Duodenal mucosa (tissue), 2 donors: ENCODE measurements at regions not wholly inside any gene's neighbourhood (a gene's known extent, or its start where the extent isn't known, plus 50 kb on each side); places are given as distances from the start of the nearest gene placed in this dataset.

ENCODE experiments used
- H3K27ac ChIP-seq: one replicate; pipeline ENCODE4 v1.7.0; 2013; ENCODE audit warnings: low read depth, low read length
- H3K27me3 ChIP-seq, 2 donors: one replicate each; pipeline ENCODE4 v1.7.0; 2013; ENCODE audit warnings: low read length in 2 of 2, control low read depth in 1 of 2; ENCODE audit not compliant: insufficient read depth in 2 of 2, control insufficient read depth in 1 of 2
- H3K36me3 ChIP-seq, 2 donors: one replicate each; pipeline ENCODE4 v1.7.0; 2013; ENCODE audit warnings: low read length in 2 of 2, control low read depth in 1 of 2; ENCODE audit not compliant: insufficient read depth in 2 of 2, control insufficient read depth in 1 of 2
- H3K4me1 ChIP-seq, 2 donors: one replicate each; pipeline ENCODE4 v1.7.0; 2013; ENCODE audit warnings: low read length in 2 of 2, control low read depth in 1 of 2; ENCODE audit not compliant: insufficient read depth in 2 of 2, control insufficient read depth in 1 of 2
- H3K4me3 ChIP-seq, 2 donors: one replicate each; pipeline ENCODE4 v1.7.0; 2013; ENCODE audit warnings: low read length in 2 of 2, low read depth in 1 of 2
- H3K9ac ChIP-seq, 2 donors: one replicate each; pipeline ENCODE4 v1.7.0; 2013; ENCODE audit warnings: low read length in 2 of 2, low read depth in 1 of 2
- H3K9me3 ChIP-seq, 2 donors: one replicate each; pipeline ENCODE4 v1.7.0; 2013; ENCODE audit warnings: low read length in 2 of 2, control low read depth in 1 of 2; ENCODE audit not compliant: control insufficient read depth in 1 of 2

DNA sequence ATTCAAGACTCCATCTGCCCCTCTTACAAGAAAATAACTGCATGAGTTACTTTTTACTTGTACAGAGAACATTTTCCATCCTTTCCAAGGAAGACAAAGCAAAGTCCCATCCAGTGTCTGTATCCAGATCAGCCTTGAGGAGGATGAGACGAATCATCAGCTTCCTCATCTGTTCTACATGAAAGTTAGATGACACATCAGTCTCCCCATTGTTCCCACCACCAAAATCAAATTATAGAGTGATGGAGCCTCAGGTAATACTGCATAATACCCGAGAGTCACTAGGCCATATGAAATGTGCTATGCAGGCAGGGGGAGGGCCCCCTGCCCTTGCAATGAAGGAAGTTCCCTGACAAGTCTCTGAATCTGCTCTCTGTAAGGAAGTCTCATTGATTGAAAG is 1244.6 kb upstream of the SLC10A2 start:
- H3K9me3 ChIP-seq, result no peaks in the 10 kb centered on the region
- H3K36me3 ChIP-seq, result no peaks in the 10 kb centered on the region
- H3K4me1 ChIP-seq, result no peaks in the 10 kb centered on the region
- no peak overlapping the region for H3K27ac ChIP-seq
- no peak overlapping the region for H3K4me3 ChIP-seq
- H3K9ac ChIP-seq, result no peak overlapping the region
- H3K27me3 ChIP-seq, result no peaks in the 10 kb centered on the region

DNA sequence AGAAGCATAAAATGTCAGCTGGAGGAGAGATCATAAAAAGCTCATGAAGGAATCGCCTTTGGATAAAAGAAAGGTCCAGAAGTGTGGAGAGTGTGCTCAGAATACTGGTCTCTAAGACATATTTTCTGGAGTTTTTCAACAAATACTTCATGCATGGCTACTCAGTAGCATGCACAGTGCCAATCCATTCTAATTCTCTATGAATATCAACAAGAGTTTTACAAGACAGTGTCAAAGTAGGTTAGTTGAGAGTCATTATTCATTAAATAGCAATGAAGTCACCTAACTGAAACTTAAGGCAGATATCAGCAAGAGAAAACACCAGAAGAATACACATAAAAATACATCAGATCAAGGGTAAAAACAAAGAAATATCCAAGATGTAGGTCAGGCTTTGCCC is 1243.2 kb upstream of the SLC10A2 start:
- H3K4me3 ChIP-seq, result no peak overlapping the region
- no peaks in the 10 kb centered on the region for H3K27me3 ChIP-seq
- no peaks in the 10 kb centered on the region for H3K36me3 ChIP-seq
- H3K9ac ChIP-seq, result no peak overlapping the region
- no peaks in the 10 kb centered on the region for H3K9me3 ChIP-seq
- H3K27ac ChIP-seq, result no peak overlapping the region
- H3K4me1 ChIP-seq, result no peaks in the 10 kb centered on the region

DNA sequence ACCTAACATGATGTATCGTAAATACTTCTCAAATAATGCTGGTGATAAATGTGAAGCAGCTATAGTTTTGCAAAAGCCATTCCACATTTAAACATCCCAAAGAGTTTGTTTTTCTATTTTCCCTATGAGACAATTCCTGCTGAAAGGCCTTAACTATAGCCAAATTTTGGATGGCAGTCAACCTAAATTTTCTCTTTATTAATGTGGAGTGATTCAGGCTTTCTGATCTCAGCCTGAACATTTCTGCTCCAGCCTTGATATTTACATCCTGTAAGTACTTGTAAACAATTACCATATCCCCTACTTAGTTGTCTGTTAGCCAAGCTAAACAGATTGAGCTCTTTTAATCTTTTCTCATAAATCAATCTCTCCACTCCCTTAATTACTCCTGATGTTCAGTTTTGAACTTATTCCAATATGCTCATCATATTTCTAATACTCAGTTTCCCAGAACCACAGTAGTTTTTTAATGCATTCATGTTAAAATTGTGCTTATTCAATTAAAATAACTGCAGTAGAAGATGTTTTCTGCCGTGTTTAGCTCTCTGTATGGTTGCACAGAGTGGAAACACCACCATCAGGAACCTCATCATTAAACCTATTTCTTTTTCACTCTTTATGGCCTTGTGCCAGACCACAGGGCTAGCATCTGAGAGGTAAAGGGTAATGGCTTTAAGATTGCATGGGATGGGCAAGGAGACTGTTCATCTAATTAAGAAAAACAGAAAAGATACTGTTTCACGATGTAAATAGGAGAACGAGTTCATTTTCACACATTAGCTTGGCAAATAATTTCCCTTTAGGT is 1235.2 kb upstream of the SLC10A2 start:
- no peaks in the 10 kb centered on the region for H3K27me3 ChIP-seq
- H3K9ac ChIP-seq, result no peak overlapping the region
- H3K4me1 ChIP-seq, result no peaks in the 10 kb centered on the region
- no peak overlapping the region for H3K27ac ChIP-seq
- no peaks in the 10 kb centered on the region for H3K36me3 ChIP-seq
- no peaks in the 10 kb centered on the region for H3K9me3 ChIP-seq
- no peak overlapping the region for H3K4me3 ChIP-seq

DNA sequence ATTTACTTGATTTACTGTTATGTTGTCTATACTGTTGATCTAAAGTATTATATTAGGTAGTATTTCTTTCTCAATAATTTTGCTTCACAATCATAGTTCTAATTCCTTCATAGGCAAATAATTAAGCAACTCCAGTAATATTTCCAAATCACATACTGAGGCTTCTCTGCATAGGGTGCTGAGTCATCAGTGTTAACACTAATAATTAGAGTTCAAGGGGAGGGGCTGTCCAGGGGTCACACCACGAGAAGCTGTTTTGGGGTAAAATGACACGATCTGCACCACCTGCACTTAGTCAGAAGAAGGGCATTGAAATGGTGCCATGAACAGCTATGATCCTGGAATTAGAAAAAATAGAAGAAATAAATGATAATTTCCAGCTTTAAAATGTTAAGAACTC is 1230.9 kb upstream of the SLC10A2 start:
- H3K36me3 ChIP-seq, result no peaks in the 10 kb centered on the region
- H3K4me1 ChIP-seq, result no peaks in the 10 kb centered on the region
- no peaks in the 10 kb centered on the region for H3K9me3 ChIP-seq
- no peak overlapping the region for H3K9ac ChIP-seq
- H3K27me3 ChIP-seq, result no peaks in the 10 kb centered on the region
- no peak overlapping the region for H3K4me3 ChIP-seq
- H3K27ac ChIP-seq, result no peak overlapping the region

DNA sequence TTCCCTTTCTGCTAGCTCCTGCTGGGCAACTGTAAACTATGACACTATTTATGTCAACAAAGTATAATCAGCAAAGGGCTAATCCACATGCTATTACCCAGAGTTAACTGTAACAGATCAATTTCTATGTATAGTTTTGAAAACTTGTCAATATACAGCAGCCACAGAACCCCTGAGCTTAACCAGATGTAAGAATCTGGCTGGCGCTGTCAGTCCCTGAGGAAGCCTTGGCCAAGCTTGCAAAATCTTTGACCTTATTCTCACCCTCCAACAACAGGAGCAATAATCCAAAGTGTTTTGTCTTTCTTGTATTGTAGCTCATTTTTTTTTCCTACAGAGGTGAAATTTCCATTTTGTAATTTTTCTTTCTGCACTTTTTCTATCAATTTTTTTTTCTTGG is 1230.1 kb upstream of the SLC10A2 start:
- no peaks in the 10 kb centered on the region for H3K4me1 ChIP-seq
- no peaks in the 10 kb centered on the region for H3K27me3 ChIP-seq
- H3K4me3 ChIP-seq, result no peak overlapping the region
- H3K36me3 ChIP-seq, result no peaks in the 10 kb centered on the region
- H3K27ac ChIP-seq, result no peak overlapping the region
- no peaks in the 10 kb centered on the region for H3K9me3 ChIP-seq
- H3K9ac ChIP-seq, result no peak overlapping the region

DNA sequence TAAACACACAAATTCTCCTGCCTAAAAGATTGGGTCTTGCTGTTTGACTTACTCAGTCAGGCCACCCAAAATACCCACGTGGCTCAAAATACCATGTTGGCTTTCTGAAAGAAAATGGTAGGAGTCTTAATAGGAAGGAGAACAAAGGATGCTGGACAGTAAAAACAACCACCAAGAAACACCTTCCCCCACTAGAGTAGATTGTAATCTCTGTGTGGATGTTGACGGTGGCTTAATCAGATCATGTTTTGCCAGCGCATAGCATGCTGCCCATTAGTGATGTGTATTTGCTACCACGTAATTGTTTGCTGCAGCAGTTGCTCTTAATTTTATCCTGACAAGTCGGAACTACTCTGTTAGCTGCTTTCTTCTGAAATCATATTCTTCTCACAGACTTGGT is 1229.3 kb upstream of the SLC10A2 start:
- Histone ChIP-seq H3K9ac (no peak overlapping the region), H3K27me3 (no peaks in the 10 kb centered on the region), H3K4me3 (no peak overlapping the region), H3K9me3 (no peaks in the 10 kb centered on the region), H3K27ac (no peak overlapping the region), H3K36me3 (no peaks in the 10 kb centered on the region), H3K4me1 (no peaks in the 10 kb centered on the region)

DNA sequence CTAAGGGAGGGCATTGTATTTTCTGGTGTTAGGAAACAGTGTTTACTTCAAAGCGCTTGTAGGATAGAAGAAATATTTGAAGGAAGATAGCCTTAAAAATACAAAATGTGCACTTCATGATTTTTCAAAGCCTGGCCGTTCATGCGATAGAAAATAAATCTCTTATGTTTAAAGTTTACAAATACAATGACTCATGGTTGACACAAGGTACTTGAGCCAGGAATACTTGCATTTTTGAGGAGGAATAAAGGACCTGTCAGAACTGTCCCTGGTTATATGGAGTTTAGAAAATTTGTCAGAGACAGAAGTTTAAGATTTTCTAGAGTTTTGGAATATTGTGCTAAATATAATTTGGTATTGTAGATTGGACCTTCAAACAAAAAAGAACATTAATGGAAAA is 1223.2 kb upstream of the SLC10A2 start:
- Histone ChIP-seq H3K9me3 (no peaks in the 10 kb centered on the region), H3K4me3 (no peak overlapping the region), H3K9ac (no peak overlapping the region), H3K36me3 (no peaks in the 10 kb centered on the region), H3K27ac (no peak overlapping the region), H3K27me3 (no peaks in the 10 kb centered on the region), H3K4me1 (no peaks in the 10 kb centered on the region)

DNA sequence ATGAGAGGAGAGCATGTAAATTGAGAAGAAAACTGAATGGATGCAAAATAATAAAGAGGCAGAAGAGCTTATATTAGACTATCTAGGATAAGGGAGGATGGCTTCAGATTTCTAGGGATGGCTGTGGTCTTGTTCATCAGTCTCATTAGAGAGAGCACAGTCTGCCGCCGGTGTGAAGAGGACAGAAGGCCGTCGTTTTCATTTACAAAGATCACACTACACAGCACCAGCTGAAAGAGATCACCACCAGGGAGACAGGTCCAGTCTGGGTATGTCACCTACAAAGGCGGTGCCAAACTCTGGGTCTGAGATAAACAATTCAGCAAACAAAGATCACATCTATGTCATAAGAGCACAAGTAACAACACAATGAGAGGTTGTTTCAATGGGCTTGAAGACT is 1222.3 kb upstream of the SLC10A2 start:
- no peak overlapping the region for H3K9ac ChIP-seq
- no peaks in the 10 kb centered on the region for H3K36me3 ChIP-seq
- H3K4me1 ChIP-seq, result no peaks in the 10 kb centered on the region

DNA sequence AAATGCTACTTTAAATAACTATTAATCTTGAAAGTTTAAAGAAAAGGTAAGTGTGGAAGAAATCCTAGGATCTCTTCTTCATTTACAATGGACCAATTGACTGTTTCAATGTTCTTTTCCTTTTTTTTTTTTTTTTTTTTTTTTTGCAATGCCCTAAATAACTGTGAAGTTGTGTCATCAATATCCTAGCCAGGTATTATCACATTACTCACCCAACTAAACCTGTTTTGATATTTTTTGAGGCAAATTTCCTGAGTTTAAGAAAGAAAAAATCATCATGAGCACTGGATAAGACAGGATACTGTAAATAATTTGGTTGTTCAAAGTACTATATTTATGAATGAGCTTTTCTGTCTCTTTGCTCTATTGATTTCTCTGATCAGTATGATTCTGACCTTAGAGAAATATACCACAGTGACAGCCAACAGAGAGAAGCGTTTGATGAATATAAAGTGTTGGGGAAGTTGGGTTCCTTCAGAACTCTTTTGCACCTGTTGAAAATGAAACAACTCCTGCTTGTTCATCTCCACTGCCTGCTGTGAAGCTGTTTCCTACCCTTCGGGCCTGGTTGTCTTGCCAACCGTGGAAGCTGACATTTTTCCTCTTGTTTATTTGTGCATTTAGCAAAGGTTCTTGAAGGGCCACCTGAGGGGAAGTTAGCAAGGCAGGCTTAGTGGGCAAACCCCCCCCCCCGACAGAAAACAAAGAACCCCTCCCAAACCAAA is 1220.5 kb upstream of the SLC10A2 start:
- H3K9ac ChIP-seq, result no peak overlapping the region
- H3K36me3 ChIP-seq, result no peaks in the 10 kb centered on the region
- H3K4me1 ChIP-seq, result no peaks in the 10 kb centered on the region
- no peak overlapping the region for H3K27ac ChIP-seq
- H3K4me3 ChIP-seq, result no peak overlapping the region
- no peaks in the 10 kb centered on the region for H3K27me3 ChIP-seq
- no peaks in the 10 kb centered on the region for H3K9me3 ChIP-seq

More for the DNA sequence above, 1222.3 kb upstream of the SLC10A2 start:
- Histone ChIP-seq H3K9me3 (no peaks in the 10 kb centered on the region), H3K27ac (no peak overlapping the region), H3K4me3 (no peak overlapping the region), H3K27me3 (no peaks in the 10 kb centered on the region)

DNA sequence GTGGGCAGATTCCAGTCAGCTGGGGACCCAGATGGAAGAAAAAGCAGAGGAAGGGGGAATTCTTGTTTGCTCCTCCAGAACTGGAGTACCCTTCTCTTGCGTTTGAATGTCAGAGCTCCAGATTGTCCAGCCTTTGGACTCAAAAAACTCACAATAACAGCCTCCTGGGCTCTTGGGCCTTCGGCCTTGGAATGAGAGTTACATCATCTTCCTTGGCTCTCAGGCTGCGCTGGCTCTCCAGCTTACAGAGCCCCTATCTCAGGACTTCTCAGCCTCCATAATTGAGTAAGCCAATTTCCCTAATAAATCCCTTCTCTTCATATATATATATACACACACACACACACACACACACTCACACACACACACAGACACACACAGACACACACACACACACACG is 1215.7 kb upstream of the SLC10A2 start:
- no peak overlapping the region for H3K9ac ChIP-seq
- H3K27ac ChIP-seq, result no peak overlapping the region
- H3K9me3 ChIP-seq, result no peaks in the 10 kb centered on the region
- H3K36me3 ChIP-seq, result no peaks in the 10 kb centered on the region
- no peak overlapping the region for H3K4me3 ChIP-seq
- no peaks in the 10 kb centered on the region for H3K4me1 ChIP-seq
- no peaks in the 10 kb centered on the region for H3K27me3 ChIP-seq
